ENCODE measurements at regions not wholly inside any gene's neighbourhood (a gene's known extent, or its start where the extent isn't known, plus 50 kb on each side); places are given as distances from the start of the nearest gene placed in this dataset.

- intact Hi-C loops (cut with micrococcal nuclease): no loop called here
Measured at GRCh38 chr6:3573670-3574069, 116.8 kb upstream of the SLC22A23 start.

More at GRCh38 chr6:3573670-3574069, 116.8 kb upstream of the SLC22A23 start:
- Histone ChIP-seq H3K9me3 (ENCODE audit: control insufficient read depth, insufficient read depth, low read length) (no peaks in the 10 kb centered on the region), H4K5ac (ENCODE audit: low read depth, low read length) (no peak overlapping the region), H3K14ac (replicated peaks; ENCODE audit: low read depth, low read length) (no peak overlapping the region), H3K79me1 (ENCODE audit: low read depth in 1 of 2, low read length in 2 of 2) (no peaks in the 10 kb centered on the region), H2BK15ac (ENCODE audit: low read depth, low read length) (no peak overlapping the region), H2BK5ac (ENCODE audit: low read depth, low read length, poor library complexity, severe bottlenecking) (no peak overlapping the region), H2BK120ac (ENCODE audit: low read depth, low read length) (no peak overlapping the region), H3K18ac (ENCODE audit: low read depth, low read length) (no peak overlapping the region), H3K4me3 (ENCODE audit: insufficient read depth, low read depth, low read length) (no peak overlapping the region), H2AK9ac (replicated peaks; ENCODE audit: low read depth, low read length, poor library complexity) (no peak overlapping the region), H4K91ac (ENCODE audit: insufficient read depth, low read depth, low read length) (no peak overlapping the region), H3K9me1 (ENCODE audit: insufficient read depth, low read length) (no peaks in the 10 kb centered on the region), H3K4ac (ENCODE audit: low read depth, low read length) (no peak overlapping the region), H2BK20ac (ENCODE audit: low read depth, low read length) (no peak overlapping the region), H3K36me3 (ENCODE audit: control insufficient read depth, insufficient read depth, low read length) (no peaks in the 10 kb centered on the region), H4K20me1 (ENCODE audit: insufficient read depth, low read length) (no peaks in the 10 kb centered on the region), H3K27ac (ENCODE audit: insufficient read depth, low read length) (no peak overlapping the region), H2AFZ (replicated peaks; ENCODE audit: low read length, poor library complexity) (no peak overlapping the region), H3K4me2 (ENCODE audit: low read depth, low read length) (no peak overlapping the region), H4K8ac (ENCODE audit: low read depth in 2 of 2, low read length in 2 of 2) (no peak overlapping the region), H2AK5ac (ENCODE audit: low read depth, low read length) (no peak overlapping the region), H3K27me3 (ENCODE audit: control insufficient read depth, insufficient read depth, low read length) (peaks cover 76% of the 10 kb centered on the region), H3K4me1 (ENCODE audit: control insufficient read depth, insufficient read depth, low read length) (no peaks in the 10 kb centered on the region), H3K9ac (ENCODE audit: low read depth, low read length) (no peak overlapping the region), H3K23ac (ENCODE audit: low read depth, low read length) (no peak overlapping the region), H3K56ac (ENCODE audit: extremely low read depth, insufficient read depth, low read length) (no peak overlapping the region)
- POLR2A ChIA-PET (ENCODE audit: unreplicated experiment): no interaction called here
- dilution Hi-C loops (cut with HindIII; ENCODE audit: low sequenced_read_pairs, unreplicated experiment) (no loop called here), in situ Hi-C loops (cut with MboI; ENCODE audit: low sequenced_read_pairs) (no loop called here)
- CTCF ChIA-PET: no interaction called here
- no peak for TF ChIP-seq MAFK (IDR thresholded peaks at IDR 0.05; ENCODE audit: low read depth, low read length)
- TF ChIP-seq CEBPB (IDR thresholded peaks at IDR 0.05; ENCODE audit: low read depth, low read length): no peak
- TF ChIP-seq FOS (IDR thresholded peaks at IDR 0.05; ENCODE audit: low read depth, low read length): no peak
- no peak for TF ChIP-seq USF2 (IDR thresholded peaks at IDR 0.05; ENCODE audit: low read depth, low read length)
- TF ChIP-seq BHLHE40 (IDR thresholded peaks at IDR 0.05; ENCODE audit: low read depth, low read length): no peak
- TF ChIP-seq, protein P1, sequence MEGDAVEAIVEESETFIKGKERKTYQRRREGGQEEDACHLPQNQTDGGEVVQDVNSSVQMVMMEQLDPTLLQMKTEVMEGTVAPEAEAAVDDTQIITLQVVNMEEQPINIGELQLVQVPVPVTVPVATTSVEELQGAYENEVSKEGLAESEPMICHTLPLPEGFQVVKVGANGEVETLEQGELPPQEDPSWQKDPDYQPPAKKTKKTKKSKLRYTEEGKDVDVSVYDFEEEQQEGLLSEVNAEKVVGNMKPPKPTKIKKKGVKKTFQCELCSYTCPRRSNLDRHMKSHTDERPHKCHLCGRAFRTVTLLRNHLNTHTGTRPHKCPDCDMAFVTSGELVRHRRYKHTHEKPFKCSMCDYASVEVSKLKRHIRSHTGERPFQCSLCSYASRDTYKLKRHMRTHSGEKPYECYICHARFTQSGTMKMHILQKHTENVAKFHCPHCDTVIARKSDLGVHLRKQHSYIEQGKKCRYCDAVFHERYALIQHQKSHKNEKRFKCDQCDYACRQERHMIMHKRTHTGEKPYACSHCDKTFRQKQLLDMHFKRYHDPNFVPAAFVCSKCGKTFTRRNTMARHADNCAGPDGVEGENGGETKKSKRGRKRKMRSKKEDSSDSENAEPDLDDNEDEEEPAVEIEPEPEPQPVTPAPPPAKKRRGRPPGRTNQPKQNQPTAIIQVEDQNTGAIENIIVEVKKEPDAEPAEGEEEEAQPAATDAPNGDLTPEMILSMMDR (conservative IDR thresholded peaks at IDR 0.05; ENCODE audit: low read depth, low read length): no peak
- TF ChIP-seq SMC3 (IDR thresholded peaks at IDR 0.05; ENCODE audit: low read depth, low read length): no peak
- no peak for TF ChIP-seq ELK1 (IDR thresholded peaks at IDR 0.05; ENCODE audit: borderline replicate concordance, low read depth, low read length)
- TF ChIP-seq RFX5 (IDR thresholded peaks at IDR 0.05; ENCODE audit: low read depth, low read length): no peak
- no peak for TF ChIP-seq RAD21 (IDR thresholded peaks at IDR 0.05; ENCODE audit: low read length)
- TF ChIP-seq MXI1 (IDR thresholded peaks at IDR 0.05; ENCODE audit: borderline replicate concordance, low read depth, low read length): no peak
- no peak for TF ChIP-seq MAZ (IDR thresholded peaks at IDR 0.05; ENCODE audit: borderline replicate concordance, low read depth, low read length)
- no peak for TF ChIP-seq POLR2A (IDR thresholded peaks at IDR 0.05; ENCODE audit: low read depth, low read length)
- TF ChIP-seq NFE2L2 (IDR thresholded peaks at IDR 0.05; ENCODE audit: low read depth, low read length): no peak
- DNase-seq: no peak
- ATAC-seq (ENCODE audit: low read depth): no peak
- WGBS, 2 experiments (ENCODE audit: extremely low coverage in 2 of 2, insufficient read length in 1 of 2): 71% methylated on average over 1 of the region's 3 CpGs; no CpG with 5 or more reads in 1 of the 2 experiments
- no TSS peak for BruUV-seq (replicated peaks)
